Osteoblast (primary cell): ENCODE measurements at regions not wholly inside any gene's neighbourhood (a gene's known extent, or its start where the extent isn't known, plus 50 kb on each side); places are given as distances from the start of the nearest gene placed in this dataset.

Experiments
- DNase-seq: peaks from one replicate; pipeline ENCODE4 v3.0.0; 2011; ENCODE audit warnings: low spot score, mixed read lengths; ENCODE audit not compliant: insufficient read length; ENCODE audit errors: missing footprints
- H2AFZ ChIP-seq: 2 replicates; pipeline ENCODE4 v1.6.0; 2011; ENCODE audit warnings: mild to moderate bottlenecking, low read length
- H3K27ac ChIP-seq: 2 replicates; pipeline ENCODE4 v1.5.1; 2011; ENCODE audit warnings: mild to moderate bottlenecking, low read depth, low read length, moderate library complexity
- H3K27me3 ChIP-seq: 2 replicates; pipeline ENCODE4 v1.6.0; 2012; ENCODE audit warnings: mild to moderate bottlenecking, control low read depth, inconsistent platforms, low read length, moderate library complexity; ENCODE audit not compliant: insufficient read depth
- H3K36me3 ChIP-seq: 2 replicates; pipeline ENCODE4 v1.5.1; 2011; ENCODE audit warnings: mild to moderate bottlenecking, low read length, control low read depth, moderate library complexity; ENCODE audit not compliant: insufficient read depth
- H3K4me1 ChIP-seq: 2 replicates; pipeline ENCODE4 v1.5.1; 2011; ENCODE audit warnings: mild to moderate bottlenecking, low read length, control low read depth, moderate library complexity; ENCODE audit not compliant: insufficient read depth
- H3K4me2 ChIP-seq: 2 replicates; pipeline ENCODE4 v1.6.0; 2011; ENCODE audit warnings: mild to moderate bottlenecking, low read length; ENCODE audit not compliant: insufficient read depth
- H3K4me3 ChIP-seq: fragments of 200-600 bp; sonication (generic); 3 replicates; pipeline ENCODE4 v1.5.1; 2012; ENCODE audit warnings: mild to moderate bottlenecking, low read length, inconsistent platforms; ENCODE audit not compliant: insufficient read depth
- H3K79me2 ChIP-seq: 2 replicates; pipeline ENCODE4 v1.6.0; 2012; ENCODE audit warnings: mild to moderate bottlenecking, low read length, control low read depth, inconsistent platforms; ENCODE audit not compliant: insufficient read depth
- H3K9me3 ChIP-seq: 2 replicates; pipeline ENCODE4 v1.5.1; 2011; ENCODE audit warnings: low read depth, low read length, control low read depth
- H4K20me1 ChIP-seq: 2 replicates; pipeline ENCODE4 v1.6.0; 2012; ENCODE audit warnings: mild to moderate bottlenecking, low read length, control low read depth; ENCODE audit not compliant: insufficient read depth
- CTCF ChIP-seq: IDR thresholded peaks from 2 replicates; pipeline ENCODE4 v1.5.1; 2011; ENCODE audit warnings: mild to moderate bottlenecking, low read depth, low read length, moderate library complexity; ENCODE audit errors: extremely low read depth

GRCh38 chr2:67082813-67083212, 314.3 kb upstream of the ETAA1 start:
- Histone ChIP-seq H3K27me3 (no peaks in the 10 kb centered on the region), H3K79me2 (no peaks in the 10 kb centered on the region), H3K27ac (no peak overlapping the region), H3K36me3 (no peaks in the 10 kb centered on the region), H2AFZ (no peak overlapping the region), H3K9me3 (no peaks in the 10 kb centered on the region), H4K20me1 (no peaks in the 10 kb centered on the region), H3K4me3 (no peak overlapping the region), H3K4me2 (no peak overlapping the region), H3K4me1 (no peaks in the 10 kb centered on the region)
- DNase-seq = no peak
- no peak for TF ChIP-seq CTCF

GRCh38 chr2:67083951-67084350, 313.2 kb upstream of the ETAA1 start:
- Histone ChIP-seq H3K4me2 (no peak overlapping the region), H3K27me3 (no peaks in the 10 kb centered on the region), H4K20me1 (no peaks in the 10 kb centered on the region), H2AFZ (no peak overlapping the region), H3K4me1 (no peaks in the 10 kb centered on the region), H3K79me2 (no peaks in the 10 kb centered on the region), H3K27ac (no peak overlapping the region), H3K4me3 (no peak overlapping the region), H3K36me3 (no peaks in the 10 kb centered on the region), H3K9me3 (no peaks in the 10 kb centered on the region)
- no peak for TF ChIP-seq CTCF
- no peak for DNase-seq

GRCh38 chr2:67085146-67085545, 312.0 kb upstream of the ETAA1 start:
- H2AFZ ChIP-seq = no peak overlapping the region
- H3K27ac ChIP-seq = no peak overlapping the region
- no peak for DNase-seq
- no peak overlapping the region for H3K4me3 ChIP-seq
- H3K79me2 ChIP-seq = no peaks in the 10 kb centered on the region
- no peaks in the 10 kb centered on the region for H3K9me3 ChIP-seq
- H3K4me1 ChIP-seq = no peaks in the 10 kb centered on the region
- TF ChIP-seq CTCF = no peak
- no peaks in the 10 kb centered on the region for H3K36me3 ChIP-seq
- no peaks in the 10 kb centered on the region for H3K27me3 ChIP-seq
- no peaks in the 10 kb centered on the region for H4K20me1 ChIP-seq
- no peak overlapping the region for H3K4me2 ChIP-seq

GRCh38 chr2:67091681-67092080, 305.5 kb upstream of the ETAA1 start:
- Histone ChIP-seq H3K4me1 (no peaks in the 10 kb centered on the region), H3K27ac (no peak overlapping the region), H3K27me3 (no peaks in the 10 kb centered on the region), H3K9me3 (no peaks in the 10 kb centered on the region), H3K4me2 (no peak overlapping the region), H3K36me3 (no peaks in the 10 kb centered on the region), H4K20me1 (no peaks in the 10 kb centered on the region), H3K79me2 (no peaks in the 10 kb centered on the region), H2AFZ (no peak overlapping the region), H3K4me3 (no peak overlapping the region)
- TF ChIP-seq CTCF = no peak
- no peak for DNase-seq
